ENCODE measurements at regions not wholly inside any gene's neighbourhood (a gene's known extent, or its start where the extent isn't known, plus 50 kb on each side); places are given as distances from the start of the nearest gene placed in this dataset.
"Not testable (repeated sequence)": the region's sequence is repeated elsewhere in the genome, so short reads cannot be mapped to it uniquely, and the experiment has no call there.

- Histone ChIP-seq H3K27me3 (ENCODE audit: insufficient read depth, low read length) (no peaks in the 10 kb centered on the region), H3K4me1 (ENCODE audit: insufficient read depth, low read length) (no peaks in the 10 kb centered on the region), H3K27ac (ENCODE audit: low read depth, low read length) (no peak overlapping the region), H3K9ac (ENCODE audit: low read depth, low read length) (no peak overlapping the region), H3K36me3 (ENCODE audit: insufficient read depth, low read length) (no peaks in the 10 kb centered on the region), H3K4me3 (ENCODE audit: low read length) (no peak overlapping the region), H3K9me3 (ENCODE audit: insufficient read depth, low read depth, low read length) (no peaks in the 10 kb centered on the region)
- WGBS: 94% methylated on average over 6 of the region's 6 CpGs
Observed at GRCh38 chr4:187889651-187890050, 105.9 kb upstream of the ZFP42 start.

- Histone ChIP-seq H3K4me3 (ENCODE audit: low read length) (no peak overlapping the region), H3K27ac (ENCODE audit: low read depth, low read length) (no peak overlapping the region), H3K9me3 (ENCODE audit: insufficient read depth, low read depth, low read length) (no peaks in the 10 kb centered on the region), H3K27me3 (ENCODE audit: insufficient read depth, low read length) (no peaks in the 10 kb centered on the region), H3K9ac (ENCODE audit: low read depth, low read length) (no peak overlapping the region), H3K4me1 (ENCODE audit: insufficient read depth, low read length) (no peaks in the 10 kb centered on the region), H3K36me3 (ENCODE audit: insufficient read depth, low read length) (no peaks in the 10 kb centered on the region)
- WGBS: 94% methylated on average over 5 of the region's 5 CpGs
Observed at GRCh38 chr4:187893418-187893817, 102.2 kb upstream of the ZFP42 start.

GRCh38 chr4:187903106-187903505, 92.5 kb upstream of the ZFP42 start:
- Histone ChIP-seq H3K36me3 (ENCODE audit: insufficient read depth, low read length) (no peaks in the 10 kb centered on the region), H3K9ac (ENCODE audit: low read depth, low read length) (no peak overlapping the region), H3K27me3 (ENCODE audit: insufficient read depth, low read length) (no peaks in the 10 kb centered on the region), H3K27ac (ENCODE audit: low read depth, low read length) (no peak overlapping the region), H3K4me1 (ENCODE audit: insufficient read depth, low read length) (no peaks in the 10 kb centered on the region), H3K9me3 (ENCODE audit: insufficient read depth, low read depth, low read length) (peaks cover 5% of the 10 kb centered on the region), H3K4me3 (ENCODE audit: low read length) (no peak overlapping the region)
- WGBS: 90% methylated on average over 4 of the region's 5 CpGs

- 86% methylated on average over 1 of the region's 1 CpG for WGBS
- no peaks in the 10 kb centered on the region for H3K36me3 ChIP-seq (ENCODE audit: insufficient read depth, low read length)
- no peaks in the 10 kb centered on the region for H3K27me3 ChIP-seq (ENCODE audit: insufficient read depth, low read length)
- no peaks in the 10 kb centered on the region for H3K4me1 ChIP-seq (ENCODE audit: insufficient read depth, low read length)
- no peak overlapping the region for H3K27ac ChIP-seq (ENCODE audit: low read depth, low read length)
- H3K4me3 ChIP-seq (ENCODE audit: low read length): no peak overlapping the region
- H3K9ac ChIP-seq (ENCODE audit: low read depth, low read length): no peak overlapping the region
- peaks cover 5% of the 10 kb centered on the region for H3K9me3 ChIP-seq (ENCODE audit: insufficient read depth, low read depth, low read length)
Observed at GRCh38 chr4:187903700-187904099, 91.9 kb upstream of the ZFP42 start.

- no peaks in the 10 kb centered on the region for H3K27me3 ChIP-seq (ENCODE audit: insufficient read depth, low read length)
- H3K4me1 ChIP-seq (ENCODE audit: insufficient read depth, low read length): no peaks in the 10 kb centered on the region
- WGBS: 95% methylated on average over 6 of the region's 6 CpGs
- H3K27ac ChIP-seq (ENCODE audit: low read depth, low read length): no peak overlapping the region
- no peaks in the 10 kb centered on the region for H3K36me3 ChIP-seq (ENCODE audit: insufficient read depth, low read length)
- no peak overlapping the region for H3K4me3 ChIP-seq (ENCODE audit: low read length)
- H3K9ac ChIP-seq (ENCODE audit: low read depth, low read length): no peak overlapping the region
- no peaks in the 10 kb centered on the region for H3K9me3 ChIP-seq (ENCODE audit: insufficient read depth, low read depth, low read length)
Observed at GRCh38 chr4:187908079-187908561, 87.5 kb upstream of the ZFP42 start.

GRCh38 chr4:187908731-187909130, 86.8 kb upstream of the ZFP42 start:
- Histone ChIP-seq H3K27ac (ENCODE audit: low read depth, low read length) (no peak overlapping the region), H3K4me1 (ENCODE audit: insufficient read depth, low read length) (no peaks in the 10 kb centered on the region), H3K36me3 (ENCODE audit: insufficient read depth, low read length) (no peaks in the 10 kb centered on the region), H3K4me3 (ENCODE audit: low read length) (no peak overlapping the region), H3K9me3 (ENCODE audit: insufficient read depth, low read depth, low read length) (no peaks in the 10 kb centered on the region), H3K9ac (ENCODE audit: low read depth, low read length) (no peak overlapping the region), H3K27me3 (ENCODE audit: insufficient read depth, low read length) (no peaks in the 10 kb centered on the region)
- 100% methylated on average over 1 of the region's 2 CpGs for WGBS

GRCh38 chr4:187910741-187911140, 84.8 kb upstream of the ZFP42 start:
- Histone ChIP-seq H3K27ac (ENCODE audit: low read depth, low read length) (no peak overlapping the region), H3K9me3 (ENCODE audit: insufficient read depth, low read depth, low read length) (no peaks in the 10 kb centered on the region), H3K27me3 (ENCODE audit: insufficient read depth, low read length) (no peaks in the 10 kb centered on the region), H3K36me3 (ENCODE audit: insufficient read depth, low read length) (no peaks in the 10 kb centered on the region), H3K4me1 (ENCODE audit: insufficient read depth, low read length) (no peaks in the 10 kb centered on the region), H3K9ac (ENCODE audit: low read depth, low read length) (no peak overlapping the region), H3K4me3 (ENCODE audit: low read length) (no peak overlapping the region)
- WGBS: 72% methylated on average over 4 of the region's 4 CpGs

- H3K27ac ChIP-seq (ENCODE audit: low read depth, low read length); H3K9me3 ChIP-seq (ENCODE audit: insufficient read depth, low read depth, low read length); H3K4me1 ChIP-seq (ENCODE audit: insufficient read depth, low read length); H3K36me3 ChIP-seq (ENCODE audit: insufficient read depth, low read length); H3K9ac ChIP-seq (ENCODE audit: low read depth, low read length); H3K4me3 ChIP-seq (ENCODE audit: low read length); H3K27me3 ChIP-seq (ENCODE audit: insufficient read depth, low read length): not testable (repeated sequence)
- WGBS: 100% methylated on average over 3 of the region's 5 CpGs
Observed at GRCh38 chr4:187915406-187915805, 80.2 kb upstream of the ZFP42 start.

GRCh38 chr4:187919966-187920365, 75.6 kb upstream of the ZFP42 start:
- 92% methylated on average over 2 of the region's 3 CpGs for WGBS

GRCh38 chr4:187921946-187922623, 73.5 kb upstream of the ZFP42 start:
- Histone ChIP-seq H3K27ac (ENCODE audit: low read depth, low read length) (no peak overlapping the region), H3K4me3 (ENCODE audit: low read length) (no peak overlapping the region), H3K36me3 (ENCODE audit: insufficient read depth, low read length) (no peaks in the 10 kb centered on the region), H3K9me3 (ENCODE audit: insufficient read depth, low read depth, low read length) (no peaks in the 10 kb centered on the region), H3K4me1 (ENCODE audit: insufficient read depth, low read length) (no peaks in the 10 kb centered on the region), H3K27me3 (ENCODE audit: insufficient read depth, low read length) (no peaks in the 10 kb centered on the region), H3K9ac (ENCODE audit: low read depth, low read length) (no peak overlapping the region)
- 91% methylated on average over 7 of the region's 8 CpGs for WGBS

More at GRCh38 chr4:187919966-187920365, 75.6 kb upstream of the ZFP42 start:
- Histone ChIP-seq H3K4me1 (ENCODE audit: insufficient read depth, low read length) (no peaks in the 10 kb centered on the region), H3K9me3 (ENCODE audit: insufficient read depth, low read depth, low read length) (no peaks in the 10 kb centered on the region), H3K36me3 (ENCODE audit: insufficient read depth, low read length) (no peaks in the 10 kb centered on the region), H3K9ac (ENCODE audit: low read depth, low read length) (no peak overlapping the region), H3K27me3 (ENCODE audit: insufficient read depth, low read length) (no peaks in the 10 kb centered on the region), H3K27ac (ENCODE audit: low read depth, low read length) (no peak overlapping the region), H3K4me3 (ENCODE audit: low read length) (no peak overlapping the region)

GRCh38 chr4:187929024-187929423, 66.5 kb upstream of the ZFP42 start:
- no peak overlapping the region for H3K27ac ChIP-seq (ENCODE audit: low read depth, low read length)
- no peak overlapping the region for H3K9ac ChIP-seq (ENCODE audit: low read depth, low read length)
- no peaks in the 10 kb centered on the region for H3K36me3 ChIP-seq (ENCODE audit: insufficient read depth, low read length)
- H3K9me3 ChIP-seq (ENCODE audit: insufficient read depth, low read depth, low read length): no peaks in the 10 kb centered on the region
- H3K4me3 ChIP-seq (ENCODE audit: low read length): no peak overlapping the region
- no peaks in the 10 kb centered on the region for H3K4me1 ChIP-seq (ENCODE audit: insufficient read depth, low read length)
- no peaks in the 10 kb centered on the region for H3K27me3 ChIP-seq (ENCODE audit: insufficient read depth, low read length)
- 79% methylated on average over 7 of the region's 7 CpGs for WGBS

- H3K9ac ChIP-seq (ENCODE audit: low read depth, low read length): no peak overlapping the region
- no peaks in the 10 kb centered on the region for H3K4me1 ChIP-seq (ENCODE audit: insufficient read depth, low read length)
- 93% methylated on average over 3 of the region's 3 CpGs for WGBS
- H3K27ac ChIP-seq (ENCODE audit: low read depth, low read length): no peak overlapping the region
- H3K9me3 ChIP-seq (ENCODE audit: insufficient read depth, low read depth, low read length): no peaks in the 10 kb centered on the region
- no peaks in the 10 kb centered on the region for H3K27me3 ChIP-seq (ENCODE audit: insufficient read depth, low read length)
- no peaks in the 10 kb centered on the region for H3K36me3 ChIP-seq (ENCODE audit: insufficient read depth, low read length)
- H3K4me3 ChIP-seq (ENCODE audit: low read length): no peak overlapping the region
Observed at GRCh38 chr4:187934766-187935165, 60.8 kb upstream of the ZFP42 start.

Measured in HUES64 (cell line).